IMR-90 (cell line): ENCODE measurements at regions not wholly inside any gene's neighbourhood (a gene's known extent, or its start where the extent isn't known, plus 50 kb on each side); places are given as distances from the start of the nearest gene placed in this dataset.

Experiments used
- ATAC-seq: fragments of 200-7000 bp; cut with Tn5 transposase; 2 replicates; pipeline ENCODE4 v1.9.1; 2020; ENCODE audit warnings: low read depth, mild to moderate bottlenecking, moderate library complexity
- BruUV-seq: library from RNA; stranded (reverse); fragments of 400-500 nt; replicated peaks from 2 replicates; lab custom pipeline; 2021; lab: Mats Ljungman, UMichigan
- CTCF ChIA-PET: fragments of 300-600 bp; formaldehyde crosslinking; extraction: SDS; loops from one replicate; lab custom pipeline; 2021; ENCODE audit warnings: antibody characterized with exemption; lab: Yijun Ruan, JAX
- POLR2A ChIA-PET: fragments of 300-600 bp; sonication (Branson Sonifier 250); formaldehyde crosslinking; loops from one replicate; lab custom pipeline; 2022; ENCODE audit warnings: antibody characterized with exemption; ENCODE audit not compliant: unreplicated experiment; lab: Charles Lee
- DNase-seq: peaks from one replicate; pipeline ENCODE4 v3.0.0; 2013
- H2AFZ ChIP-seq: replicated peaks from 2 replicates; pipeline ENCODE3; 2013; ENCODE audit warnings: low read length, mild to moderate bottlenecking; ENCODE audit not compliant: poor library complexity
- H2AK5ac ChIP-seq: 2 replicates; pipeline ENCODE4 v1.6.1; 2013; ENCODE audit warnings: low read depth, low read length, inconsistent platforms
- H2AK9ac ChIP-seq: replicated peaks from 2 replicates; pipeline ENCODE3; 2013; ENCODE audit warnings: mild to moderate bottlenecking, low read depth, low read length, moderate library complexity; ENCODE audit not compliant: poor library complexity
- H2BK120ac ChIP-seq: 2 replicates; pipeline ENCODE4 v1.6.1; 2013; ENCODE audit warnings: low read depth, low read length, inconsistent platforms
- H2BK15ac ChIP-seq: 3 replicates; pipeline ENCODE4 v1.6.1; 2013; ENCODE audit warnings: low read depth, low read length, inconsistent platforms
- H2BK20ac ChIP-seq: 2 replicates; pipeline ENCODE4 v1.6.1; 2013; ENCODE audit warnings: low read depth, mild to moderate bottlenecking, inconsistent platforms, low read length, moderate library complexity
- H2BK5ac ChIP-seq: 2 replicates; pipeline ENCODE4 v1.6.1; 2013; ENCODE audit warnings: mild to moderate bottlenecking, low read depth, low read length, inconsistent platforms; ENCODE audit not compliant: poor library complexity, severe bottlenecking
- H3K14ac ChIP-seq: replicated peaks from 2 replicates; pipeline ENCODE4 v1.6.1; 2013; ENCODE audit warnings: low read depth, low read length, inconsistent platforms
- H3K18ac ChIP-seq: 2 replicates; pipeline ENCODE4 v1.6.1; 2013; ENCODE audit warnings: low read depth, low read length, control low read depth
- H3K23ac ChIP-seq: 2 replicates; pipeline ENCODE4 v1.6.1; 2013; ENCODE audit warnings: low read depth, low read length, inconsistent platforms
- H3K27ac ChIP-seq: 2 replicates; pipeline ENCODE4 v1.5.1; 2013; ENCODE audit warnings: mild to moderate bottlenecking, control low read depth, low read length; ENCODE audit not compliant: insufficient read depth
- H3K27me3 ChIP-seq: 2 replicates; pipeline ENCODE4 v1.6.1; 2013; ENCODE audit warnings: low read length; ENCODE audit not compliant: control insufficient read depth, insufficient read depth
- H3K36me3 ChIP-seq: 2 replicates; pipeline ENCODE4 v1.6.1; 2013; ENCODE audit warnings: low read length, mixed read lengths; ENCODE audit not compliant: control insufficient read depth, insufficient read depth
- H3K4ac ChIP-seq: 2 replicates; pipeline ENCODE4 v1.6.1; 2013; ENCODE audit warnings: low read depth, low read length, inconsistent platforms
- H3K4me1 ChIP-seq: 2 replicates; pipeline ENCODE4 v1.6.1; 2013; ENCODE audit warnings: low read length, mixed read lengths; ENCODE audit not compliant: control insufficient read depth, insufficient read depth
- H3K4me2 ChIP-seq: 2 replicates; pipeline ENCODE4 v1.6.1; 2013; ENCODE audit warnings: low read depth, mild to moderate bottlenecking, control low read depth, low read length, moderate library complexity
- H3K4me3 ChIP-seq: 2 replicates; pipeline ENCODE4 v1.5.1; 2013; ENCODE audit warnings: low read depth, mild to moderate bottlenecking, control low read depth, low read length, moderate library complexity; ENCODE audit not compliant: insufficient read depth
- H3K56ac ChIP-seq: 2 replicates; pipeline ENCODE4 v1.6.1; 2013; ENCODE audit warnings: low read length, inconsistent platforms; ENCODE audit not compliant: insufficient read depth; ENCODE audit errors: extremely low read depth
- H3K79me1 ChIP-seq, 2 experiments: 2 replicates each; pipeline ENCODE4 v1.6.1; 2013; ENCODE audit warnings: low read length in 2 of 2, inconsistent platforms in 1 of 2, low read depth in 1 of 2
- H3K9ac ChIP-seq: 2 replicates; pipeline ENCODE4 v1.6.1; 2013; ENCODE audit warnings: low read depth, low read length, control low read depth
- H3K9me1 ChIP-seq: 2 replicates; pipeline ENCODE4 v1.6.1; 2013; ENCODE audit warnings: low read length, inconsistent platforms; ENCODE audit not compliant: insufficient read depth
- H3K9me3 ChIP-seq: 2 replicates; pipeline ENCODE4 v1.6.1; 2013; ENCODE audit warnings: low read length; ENCODE audit not compliant: control insufficient read depth, insufficient read depth
- H4K20me1 ChIP-seq: 2 replicates; pipeline ENCODE4 v1.6.1; 2013; ENCODE audit warnings: low read length, inconsistent platforms; ENCODE audit not compliant: insufficient read depth
- H4K5ac ChIP-seq: 2 replicates; pipeline ENCODE4 v1.6.1; 2013; ENCODE audit warnings: mild to moderate bottlenecking, low read depth, low read length, control low read depth
- H4K8ac ChIP-seq, 2 experiments: 2 replicates each; pipeline ENCODE4 v1.6.1; 2013; ENCODE audit warnings: low read depth in 2 of 2, low read length in 2 of 2, control low read depth in 1 of 2, inconsistent platforms in 1 of 2
- H4K91ac ChIP-seq: 2 replicates; pipeline ENCODE4 v1.6.1; 2013; ENCODE audit warnings: low read depth, low read length, inconsistent platforms; ENCODE audit not compliant: insufficient read depth
- CTCF ChIP-seq: conservative IDR thresholded peaks from 2 replicates; pipeline ENCODE4 v1.5.1; 2012; ENCODE audit warnings: mild to moderate bottlenecking, low read depth, low read length, improper control_type of control experiment
- MAZ ChIP-seq: IDR thresholded peaks from 2 replicates; pipeline ENCODE4 v1.6.1; 2012; ENCODE audit warnings: low read depth, mild to moderate bottlenecking, low read length, improper control_type of control experiment, moderate library complexity, borderline replicate concordance
- MXI1 ChIP-seq: IDR thresholded peaks from 2 replicates; pipeline ENCODE4 v1.6.1; 2012; ENCODE audit warnings: low read depth, mild to moderate bottlenecking, low read length, moderate library complexity, borderline replicate concordance
- POLR2A ChIP-seq: IDR thresholded peaks from 2 replicates; pipeline ENCODE4 v1.6.1; 2012; ENCODE audit warnings: mild to moderate bottlenecking, low read depth, low read length
- RCOR1 ChIP-seq: IDR thresholded peaks from 2 replicates; pipeline ENCODE4 v1.6.1; 2012; ENCODE audit warnings: mild to moderate bottlenecking, low read length, improper control_type of control experiment; ENCODE audit not compliant: insufficient replicate concordance
- SMC3 ChIP-seq: fragments of 150-350 bp; IDR thresholded peaks from 2 replicates; pipeline ENCODE4 v1.6.1; 2016; ENCODE audit warnings: low read depth, mild to moderate bottlenecking, antibody characterized with exemption, low read length, moderate library complexity
- WGBS, 2 experiments: methylation state at CpG; one replicate each; pipeline versions ENCODE4 v1.1.5 to v1.1.7; 2013; ENCODE audit warnings: missing lambda C conversion rate in 2 of 2; ENCODE audit not compliant: insufficient read length in 1 of 2; ENCODE audit errors: extremely low coverage in 2 of 2; 5-methylcytosine and 5-hydroxymethylcytosine counted together
- dilution Hi-C: fragments of 300-500 bp; cut with HindIII; formaldehyde crosslinking; loops from one replicate; pipeline ENCODE4 v1.14.3; 2018; ENCODE audit warnings: low sequenced_read_pairs; ENCODE audit not compliant: unreplicated experiment
- in situ Hi-C: fragments of 300-500 bp; cut with MboI; formaldehyde crosslinking; loops from 3 replicates; pipeline ENCODE4 v1.14.3; 2019; ENCODE audit warnings: low sequenced_read_pairs, inconsistent platforms, mixed read lengths
- intact Hi-C: fragments of 100-400 bp; cut with micrococcal nuclease; formaldehyde crosslinking; loops from 2 replicates; pipeline ENCODE4 v1.10.0; 2022

- TF ChIP-seq SMC3 (no peak), CTCF (no peak), RCOR1 (no peak), MAZ (no peak), MXI1 (no peak), POLR2A (no peak)
- no peak overlapping the region for H2BK15ac ChIP-seq
- no peak overlapping the region for H3K27ac ChIP-seq
- no peak overlapping the region for H2AK5ac ChIP-seq
- peaks cover 30% of the 10 kb centered on the region for H3K9me3 ChIP-seq
- H4K5ac ChIP-seq = no peak overlapping the region
- H4K20me1 ChIP-seq = no peaks in the 10 kb centered on the region
- no peak overlapping the region for H2BK5ac ChIP-seq
- no peak overlapping the region for H3K4ac ChIP-seq
- no peak overlapping the region for H3K14ac ChIP-seq
- no peaks in the 10 kb centered on the region for H3K36me3 ChIP-seq
- no peak overlapping the region for H3K9ac ChIP-seq
- dilution Hi-C loops (no loop called here), in situ Hi-C loops (no loop called here), intact Hi-C loops (no loop called here)
- ATAC-seq = no peak
- no peak overlapping the region for H4K91ac ChIP-seq
- H3K4me3 ChIP-seq = no peak overlapping the region
- ChIA-PET POLR2A (no interaction called here), CTCF (no interaction called here)
- H2AK9ac ChIP-seq = no peak overlapping the region
- H3K23ac ChIP-seq = no peak overlapping the region
- no peak overlapping the region for H3K18ac ChIP-seq
- H4K8ac ChIP-seq = no peak overlapping the region
- H3K4me2 ChIP-seq = no peak overlapping the region
- no peak for DNase-seq
- H2BK120ac ChIP-seq = no peak overlapping the region
- no peaks in the 10 kb centered on the region for H3K27me3 ChIP-seq
- no peak overlapping the region for H2AFZ ChIP-seq
- H3K9me1 ChIP-seq = no peaks in the 10 kb centered on the region
- H3K56ac ChIP-seq = no peak overlapping the region
- no CpG with 5 or more reads among the region's 2 CpGs for WGBS, 2 experiments
- no TSS peak for BruUV-seq
- H3K4me1 ChIP-seq = no peaks in the 10 kb centered on the region
- no peak overlapping the region for H2BK20ac ChIP-seq
- no peaks in the 10 kb centered on the region for H3K79me1 ChIP-seq
Measured at GRCh38 chr15:98144388-98144787, 183.9 kb downstream of the ARRDC4 start.
